Testis (tissue), 2 donors: ENCODE measurements at regions not wholly inside any gene's neighbourhood (a gene's known extent, or its start where the extent isn't known, plus 50 kb on each side); places are given as distances from the start of the nearest gene placed in this dataset.

Experiments
- CTCF ChIP-seq, 3 experiments: fragments of 450-650 bp in 2 of 3; fragments of 200-600 bp in 1 of 3; sonication (generic) in 1 of 3; IDR thresholded peaks; one replicate each; pipeline ENCODE4 v1.5.1; 2016 to 2019; ENCODE audit warnings: antibody characterized with exemption in 3 of 3, mild to moderate bottlenecking in 2 of 3, moderate library complexity in 1 of 3
- POLR2A ChIP-seq: fragments of 450-650 bp; IDR thresholded peaks from one replicate; pipeline ENCODE4 v1.6.1; 2017; ENCODE audit warnings: antibody characterized with exemption, mild to moderate bottlenecking, moderate library complexity

- TF ChIP-seq CTCF (IDR thresholded peaks at IDR 0.05) (no peak), POLR2A (no peak)
Observed at GRCh38 chrX:39222346-39223113, 421.3 kb downstream of the MID1IP1 start.
